ENCODE measurements at regions not wholly inside any gene's neighbourhood (a gene's known extent, or its start where the extent isn't known, plus 50 kb on each side); places are given as distances from the start of the nearest gene placed in this dataset.

- TF ChIP-seq CTCF (IDR thresholded peaks at IDR 0.05; ENCODE audit: borderline replicate concordance, extremely low read depth, low read length, poor library complexity, severe bottlenecking) (no peak), EZH2 (IDR thresholded peaks at IDR 0.05; ENCODE audit: borderline replicate concordance, low read depth, low read length, severe bottlenecking) (no peak)
Measured at GRCh38 chr2:106288873-106289272, 94.8 kb upstream of the UXS1 start.
